ENCODE measurements at regions not wholly inside any gene's neighbourhood (a gene's known extent, or its start where the extent isn't known, plus 50 kb on each side); places are given as distances from the start of the nearest gene placed in this dataset.
"Not testable (repeated sequence)": the region's sequence is repeated elsewhere in the genome, so short reads cannot be mapped to it uniquely, and the experiment has no call there.

DNA sequence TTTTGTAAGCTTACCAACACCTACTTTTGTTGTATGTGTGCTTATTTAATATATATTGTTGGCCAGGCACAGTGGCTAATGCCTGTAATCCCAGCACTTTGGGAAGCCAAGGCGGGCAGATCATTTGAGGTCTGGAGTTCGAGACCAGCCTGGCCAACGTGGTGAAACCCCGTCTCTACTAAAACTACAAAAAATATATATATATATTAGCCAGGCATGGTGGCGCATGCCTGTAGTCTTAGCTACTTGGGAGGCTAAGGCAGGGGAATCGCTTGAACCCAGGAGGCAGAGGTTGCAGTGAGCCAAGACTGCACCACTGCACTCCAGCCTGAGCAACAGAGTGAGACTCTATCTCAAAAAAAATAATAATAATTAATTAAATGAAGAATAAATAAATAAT is 142.0 kb upstream of the C1QTNF3 start:
- peaks cover 15% of the 10 kb centered on the region for H3K4me1 Mint-ChIP-seq
- ATAC-seq, H3K4me3 Mint-ChIP-seq, H3K27ac Mint-ChIP-seq, DNase-seq, H3K9me3 Mint-ChIP-seq, H3K27me3 Mint-ChIP-seq: not testable (repeated sequence)

DNA sequence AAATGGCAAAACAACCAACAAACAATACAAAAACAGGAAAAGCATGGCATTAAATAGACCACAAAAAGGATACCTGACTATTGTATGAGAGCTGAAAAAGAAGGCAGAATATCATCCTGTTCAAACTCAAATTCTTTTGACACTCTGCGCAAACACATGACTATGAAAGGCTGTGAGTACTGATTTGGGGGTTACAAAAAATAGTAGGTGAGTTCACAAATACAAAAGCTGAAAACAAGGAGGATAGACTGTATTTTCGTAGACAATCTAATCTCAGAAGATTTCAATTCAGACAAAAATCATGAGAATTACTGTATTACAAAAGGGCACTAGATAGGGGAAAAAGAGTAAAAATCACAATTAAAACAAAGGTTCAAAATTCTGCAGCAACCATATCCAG is 142.6 kb upstream of the C1QTNF3 start:
- H3K4me3 Mint-ChIP-seq, ATAC-seq, H3K27me3 Mint-ChIP-seq, H3K9me3 Mint-ChIP-seq, H3K27ac Mint-ChIP-seq, DNase-seq: not testable (repeated sequence)
- peaks cover 16% of the 10 kb centered on the region for H3K4me1 Mint-ChIP-seq

DNA sequence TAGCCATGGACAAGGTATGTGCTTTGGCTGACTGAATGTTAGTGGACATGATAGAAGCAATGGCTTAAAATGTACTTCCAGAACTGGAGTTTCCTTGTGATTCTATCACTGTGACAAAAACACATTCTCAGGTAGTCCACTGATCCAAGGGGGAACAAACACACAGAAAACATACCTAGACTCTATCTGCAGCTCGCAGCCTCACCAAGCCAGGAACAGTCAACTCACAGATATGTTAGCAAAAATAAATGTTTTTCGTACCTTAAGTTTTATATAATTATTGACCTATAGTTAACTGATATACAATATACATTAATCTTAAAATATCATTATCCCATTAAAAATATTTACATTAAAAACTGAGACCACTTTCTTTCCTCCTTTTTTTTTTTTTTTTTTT is 143.1 kb upstream of the C1QTNF3 start:
- peaks cover 18% of the 10 kb centered on the region for H3K4me1 Mint-ChIP-seq
- ATAC-seq, H3K27me3 Mint-ChIP-seq, DNase-seq, H3K4me3 Mint-ChIP-seq, H3K27ac Mint-ChIP-seq, H3K9me3 Mint-ChIP-seq: not testable (repeated sequence)

DNA sequence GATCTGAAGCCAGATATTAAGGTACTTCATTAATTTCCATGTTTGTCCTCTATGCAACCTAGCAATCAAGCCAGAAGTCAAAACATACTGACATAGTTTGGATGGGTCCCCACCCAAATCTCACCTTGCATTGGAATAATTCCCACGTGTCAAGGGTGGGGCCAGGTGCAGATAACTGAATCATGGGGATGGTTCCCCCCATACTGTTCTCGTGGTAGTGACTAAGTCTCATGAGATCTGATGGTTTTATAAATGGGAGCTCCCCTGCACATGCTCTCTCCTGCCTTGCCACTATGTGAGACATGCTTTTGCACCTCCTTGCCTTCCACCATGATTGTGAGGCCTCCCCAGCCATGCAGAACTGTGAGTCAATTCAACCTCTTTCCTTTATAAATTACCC is 143.9 kb upstream of the C1QTNF3 start:
- not testable (repeated sequence) for DNase-seq, ATAC-seq, H3K4me3 Mint-ChIP-seq, H3K27me3 Mint-ChIP-seq, H3K9me3 Mint-ChIP-seq
- peak overlapping the region in 1 of 2 donors; percentile 61 for H3K27ac Mint-ChIP-seq
- peaks cover 21% of the 10 kb centered on the region for H3K4me1 Mint-ChIP-seq

DNA sequence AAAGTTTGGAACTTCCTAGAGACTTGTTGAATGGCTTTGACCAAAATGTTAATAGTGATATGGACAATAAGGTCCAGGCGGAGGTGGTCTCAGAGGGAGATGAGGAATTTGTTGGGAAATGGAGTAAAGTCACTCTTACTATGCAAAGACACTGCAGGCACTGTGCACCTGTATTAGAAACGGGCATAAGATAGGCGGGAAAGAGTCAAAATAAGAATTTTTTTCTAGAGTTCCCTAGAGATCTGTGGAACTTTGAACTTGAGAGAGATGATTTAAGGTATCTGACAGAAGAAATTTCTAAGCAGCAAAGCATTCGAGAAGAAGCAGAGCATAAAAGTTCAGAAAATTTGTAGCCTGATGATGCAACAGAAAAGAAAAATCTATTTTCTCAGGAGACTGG is 144.4 kb upstream of the C1QTNF3 start:
- H3K4me1 Mint-ChIP-seq, result peaks cover 21% of the 10 kb centered on the region
- not testable (repeated sequence) for ATAC-seq, H3K27me3 Mint-ChIP-seq, H3K27ac Mint-ChIP-seq, H3K4me3 Mint-ChIP-seq, DNase-seq, H3K9me3 Mint-ChIP-seq

DNA sequence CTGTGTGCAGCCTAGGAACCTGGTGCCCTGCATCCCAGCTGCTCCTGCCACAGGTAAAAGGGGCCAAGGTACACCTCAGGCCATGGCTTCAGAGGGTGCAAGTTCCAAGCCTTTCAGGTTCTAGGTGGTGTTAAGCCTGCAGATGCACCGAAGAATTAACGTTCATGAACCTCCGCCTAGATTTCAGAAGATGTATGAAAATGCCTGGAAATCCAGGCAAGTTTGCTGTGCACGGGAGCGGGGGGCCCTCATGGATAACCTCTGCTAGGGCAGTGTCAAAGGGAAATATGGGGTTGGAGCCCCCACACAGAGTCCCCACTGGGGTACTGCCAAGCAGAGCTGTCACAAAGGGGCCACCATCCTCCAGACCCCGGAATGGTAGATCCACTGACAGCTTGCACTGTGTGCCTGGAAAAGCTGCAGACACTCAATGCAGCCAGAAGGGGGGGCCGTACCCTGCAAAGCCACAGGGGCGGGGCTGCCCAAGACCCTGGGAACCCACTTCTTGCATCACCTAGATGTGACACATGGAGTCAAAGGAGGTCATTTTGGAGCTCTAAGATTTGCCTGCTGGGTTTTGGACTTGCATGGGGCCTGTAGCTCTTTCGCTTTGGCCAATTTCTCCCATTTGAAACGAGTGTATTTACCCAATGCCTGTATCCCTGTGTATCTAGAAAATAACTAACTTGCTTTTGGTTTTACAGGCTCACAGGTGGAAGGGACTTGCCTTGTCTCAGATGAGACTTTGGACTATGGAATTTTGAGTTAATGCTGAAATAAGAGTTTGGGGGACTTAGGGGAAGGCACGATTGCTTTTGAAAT is 145.2 kb upstream of the C1QTNF3 start:
- not testable (repeated sequence) for ATAC-seq, H3K9me3 Mint-ChIP-seq, H3K27me3 Mint-ChIP-seq, H3K4me3 Mint-ChIP-seq, H3K27ac Mint-ChIP-seq
- DNase-seq, result peak; percentile 75 to 79
- H3K4me1 Mint-ChIP-seq, result peaks cover 21% of the 10 kb centered on the region

DNA sequence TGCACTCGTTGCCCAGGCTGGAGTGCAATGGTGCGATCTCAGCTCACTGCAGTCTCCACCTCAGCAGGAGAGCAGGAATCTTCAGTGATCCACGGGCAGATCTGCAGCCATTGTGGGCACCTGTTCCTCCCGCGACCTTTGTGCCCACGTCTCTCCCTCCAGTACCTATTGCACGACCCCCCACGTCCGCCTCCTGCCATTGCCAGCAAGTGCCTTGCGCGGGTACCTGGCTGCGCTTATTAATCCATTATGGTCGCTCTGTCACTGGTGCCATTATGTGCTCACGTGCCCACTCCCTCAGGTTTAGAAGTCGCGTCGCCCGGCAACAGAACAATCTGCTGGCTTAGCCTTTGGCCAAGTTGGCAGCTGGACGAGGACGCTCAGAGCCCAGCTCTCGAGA is 146.2 kb upstream of the C1QTNF3 start:
- Mint-ChIP-seq H3K4me1 (peaks cover 21% of the 10 kb centered on the region), H3K27ac (peak overlapping the region; percentile 26 to 65)
- ATAC-seq, DNase-seq, H3K27me3 Mint-ChIP-seq, H3K4me3 Mint-ChIP-seq, H3K9me3 Mint-ChIP-seq: not testable (repeated sequence)

DNA sequence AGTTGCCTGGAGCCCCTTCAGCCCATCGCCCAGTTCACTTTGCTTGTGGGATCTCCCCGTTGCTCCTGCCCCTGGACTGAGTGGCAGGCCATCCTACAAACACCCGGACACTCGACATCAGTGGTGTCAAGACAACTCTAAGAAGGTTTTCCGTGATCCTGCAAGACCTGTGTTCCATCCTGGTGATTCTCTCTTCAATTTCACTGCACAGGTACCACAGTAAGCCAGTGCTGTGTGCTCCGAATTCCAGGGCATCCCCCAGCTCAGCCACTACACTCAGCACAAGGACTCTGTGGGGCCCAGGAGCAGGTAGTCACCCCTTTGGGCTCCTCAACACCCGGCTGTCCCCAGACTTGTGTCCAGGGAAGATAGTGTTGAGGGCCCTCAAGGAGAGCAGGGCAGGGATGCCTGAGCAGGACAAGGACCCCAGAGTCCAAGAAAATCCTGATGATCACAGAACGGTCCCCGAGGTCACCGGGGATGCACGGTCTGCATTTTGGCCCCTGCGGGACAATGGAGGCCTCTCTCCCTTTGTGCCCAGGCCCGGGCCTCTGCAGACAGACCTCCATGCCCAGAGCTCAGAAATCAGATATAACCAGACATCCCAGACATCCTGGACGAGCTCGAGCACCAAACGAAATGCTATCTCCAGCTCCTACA is 146.9 kb upstream of the C1QTNF3 start:
- peak overlapping the region in 1 of 2 donors; percentile 36 for H3K27ac Mint-ChIP-seq
- ATAC-seq, H3K4me3 Mint-ChIP-seq: not testable (repeated sequence)

DNA sequence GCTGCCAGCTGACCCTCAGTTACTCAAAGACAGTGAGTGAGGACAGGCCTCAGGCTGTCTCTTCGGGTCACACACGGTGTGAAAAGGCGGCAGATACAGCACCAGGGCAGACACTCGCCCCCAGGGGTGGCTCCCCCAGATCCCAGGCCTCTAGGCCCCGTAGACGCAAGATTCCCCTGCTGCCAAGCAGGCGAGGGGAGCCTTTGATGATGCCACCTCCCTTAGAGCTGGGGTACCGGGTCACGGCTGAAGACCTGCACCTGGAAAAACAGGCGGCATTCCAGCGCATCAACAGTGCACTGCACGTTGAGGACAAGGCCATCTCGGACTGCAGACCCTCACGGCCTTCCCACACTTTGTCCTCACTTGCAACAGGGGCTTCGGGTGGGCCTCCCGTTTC is 147.5 kb upstream of the C1QTNF3 start:
- DNase-seq, result peak in 1 of 2 donors; percentile 21
- ATAC-seq, H3K4me3 Mint-ChIP-seq, H3K27ac Mint-ChIP-seq, H3K9me3 Mint-ChIP-seq, H3K27me3 Mint-ChIP-seq: not testable (repeated sequence)
- H3K4me1 Mint-ChIP-seq, result peaks cover 21% of the 10 kb centered on the region

More for the DNA sequence above, 146.9 kb upstream of the C1QTNF3 start:
- not testable (repeated sequence) for DNase-seq, H3K9me3 Mint-ChIP-seq, H3K27me3 Mint-ChIP-seq
- peaks cover 21% of the 10 kb centered on the region for H3K4me1 Mint-ChIP-seq

DNA sequence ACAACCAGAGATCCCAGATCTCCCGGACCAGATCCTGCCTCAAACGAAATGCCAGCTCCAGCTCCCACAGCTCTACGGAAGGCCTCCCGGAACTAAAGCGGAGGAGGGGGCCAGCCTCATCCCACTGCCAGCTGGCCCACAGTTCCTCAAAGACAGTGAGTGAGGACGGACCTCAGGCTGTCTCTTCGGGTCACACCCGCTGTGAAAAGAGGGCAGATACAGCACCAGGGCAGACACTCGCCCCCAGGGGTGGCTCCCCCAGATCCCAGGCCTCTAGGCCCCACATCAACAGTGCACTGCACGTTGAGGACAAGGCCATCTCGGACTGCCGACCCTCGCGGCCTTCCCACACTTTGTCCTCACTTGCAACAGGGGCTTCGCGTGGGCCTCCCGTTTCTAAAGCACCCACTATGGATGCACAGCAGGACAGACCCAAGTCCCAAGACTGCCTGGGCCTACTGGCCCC is 148.3 kb upstream of the C1QTNF3 start:
- not testable (repeated sequence) for H3K27me3 Mint-ChIP-seq, H3K4me3 Mint-ChIP-seq, ATAC-seq, H3K9me3 Mint-ChIP-seq
- Mint-ChIP-seq H3K27ac (peak overlapping the region in 1 of 2 donors; percentile 62), H3K4me1 (peaks cover 21% of the 10 kb centered on the region)
- DNase-seq, result peak in 1 of 2 donors; percentile 26

DNA sequence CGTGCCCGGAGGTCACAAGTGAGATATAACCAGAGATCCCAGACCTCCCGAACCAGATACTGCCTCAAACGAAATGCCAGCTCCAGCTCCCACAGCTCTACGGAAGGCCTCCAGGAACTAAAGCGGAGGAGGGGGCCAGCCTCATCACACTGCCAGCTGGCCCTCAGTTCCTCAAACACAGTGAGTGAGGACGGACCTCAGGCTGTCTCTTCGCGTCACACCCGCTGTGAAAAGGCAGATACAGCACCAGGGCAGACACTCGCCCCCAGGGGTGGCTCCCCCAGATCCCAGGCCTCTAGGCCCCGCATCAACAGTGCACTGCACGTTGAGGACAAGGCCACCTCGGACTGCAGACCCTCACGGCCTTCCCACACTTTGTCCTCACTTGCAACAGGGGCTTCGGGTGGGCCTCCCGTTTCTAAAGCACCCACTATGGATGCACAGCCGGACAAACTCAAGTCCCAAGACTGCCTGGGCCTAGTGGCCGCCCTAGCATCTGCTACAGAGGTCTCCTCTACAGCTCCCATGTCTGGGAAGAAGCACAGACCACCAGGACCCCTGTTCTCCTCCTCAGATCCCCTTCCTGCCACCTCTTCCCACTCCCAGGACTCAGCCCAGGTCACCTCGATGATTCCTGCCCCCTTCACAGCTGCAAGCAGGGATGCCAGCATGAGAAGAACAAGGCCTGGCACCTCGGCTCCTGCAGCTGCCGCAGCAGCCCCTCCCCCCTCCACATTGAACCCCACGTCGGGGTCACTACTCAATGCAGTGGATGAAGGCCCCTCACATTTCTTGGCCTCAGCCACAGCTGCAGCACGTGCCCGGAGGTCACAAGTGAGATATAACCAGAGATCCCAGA is 149.3 kb upstream of the C1QTNF3 start:
- not testable (repeated sequence) for H3K27me3 Mint-ChIP-seq, H3K4me3 Mint-ChIP-seq, ATAC-seq, H3K9me3 Mint-ChIP-seq
- Mint-ChIP-seq H3K27ac (peak overlapping the region in 1 of 2 donors; percentile 62), H3K4me1 (peaks cover 21% of the 10 kb centered on the region)
- peak in 1 of 2 donors; percentile 24 for DNase-seq

DNA sequence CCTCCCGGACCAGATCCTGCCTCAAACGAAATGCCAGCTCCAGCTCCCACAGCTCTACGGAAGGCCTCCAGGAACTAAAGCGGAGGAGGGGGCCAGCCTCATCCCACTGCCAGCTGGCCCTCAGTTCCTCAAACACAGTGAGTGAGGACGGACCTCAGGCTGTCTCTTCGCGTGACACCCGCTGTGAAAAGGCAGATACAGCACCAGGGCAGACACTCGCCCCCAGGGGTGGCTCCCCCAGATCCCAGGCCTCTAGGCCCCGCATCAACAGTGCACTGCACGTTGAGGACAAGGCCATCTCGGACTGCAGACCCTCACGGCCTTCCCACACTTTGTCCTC is 149.9 kb upstream of the C1QTNF3 start:
- DNase-seq, H3K4me3 Mint-ChIP-seq, H3K27me3 Mint-ChIP-seq, ATAC-seq, H3K9me3 Mint-ChIP-seq: not testable (repeated sequence)
- Mint-ChIP-seq H3K27ac (peak overlapping the region in 1 of 2 donors; percentile 62), H3K4me1 (peaks cover 18% of the 10 kb centered on the region)

DNA sequence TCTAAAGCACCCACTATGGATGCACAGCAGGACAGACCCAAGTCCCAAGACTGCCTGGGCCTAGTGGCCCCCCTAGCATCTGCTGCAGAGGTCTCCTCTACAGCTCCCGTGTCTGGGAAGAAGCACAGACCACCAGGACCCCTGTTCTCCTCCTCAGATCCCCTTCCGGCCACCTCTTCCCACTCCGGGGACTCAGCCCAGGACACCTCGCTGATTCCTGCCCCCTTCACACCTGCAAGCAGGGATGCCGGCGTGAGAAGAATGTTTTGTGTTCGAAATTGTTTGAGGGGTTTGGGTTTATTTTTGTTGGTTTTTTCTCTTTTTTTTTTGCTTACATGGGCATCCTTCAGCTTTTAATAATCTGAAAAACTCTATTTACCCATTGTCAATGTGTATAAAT is 150.3 kb upstream of the C1QTNF3 start:
- H3K4me3 Mint-ChIP-seq, H3K9me3 Mint-ChIP-seq, ATAC-seq, H3K27me3 Mint-ChIP-seq, DNase-seq: not testable (repeated sequence)
- Mint-ChIP-seq H3K4me1 (peaks cover 16% of the 10 kb centered on the region), H3K27ac (peak overlapping the region; percentile 55 to 84)

DNA sequence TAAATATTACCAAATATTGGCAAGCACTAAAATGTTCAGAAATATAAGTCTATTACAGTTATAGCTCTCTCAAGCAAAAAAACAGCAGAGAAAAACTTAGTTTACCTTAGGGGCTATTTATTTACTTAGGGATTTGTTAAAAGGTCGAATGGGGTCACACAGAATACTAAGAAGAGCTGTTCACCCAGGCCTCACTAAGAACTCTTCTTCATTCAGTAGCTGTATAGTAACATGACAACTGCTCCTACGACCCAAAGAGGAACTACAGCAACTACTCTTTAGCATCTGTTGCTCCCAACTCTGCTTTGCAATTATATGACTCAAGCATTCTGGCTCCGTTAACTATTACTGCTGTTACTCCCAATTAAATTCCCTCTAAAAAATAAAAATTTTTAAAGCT is 150.8 kb upstream of the C1QTNF3 start:
- not testable (repeated sequence) for H3K9me3 Mint-ChIP-seq, H3K4me3 Mint-ChIP-seq, H3K27ac Mint-ChIP-seq, H3K27me3 Mint-ChIP-seq, DNase-seq, ATAC-seq
- peaks cover 16% of the 10 kb centered on the region for H3K4me1 Mint-ChIP-seq

DNA sequence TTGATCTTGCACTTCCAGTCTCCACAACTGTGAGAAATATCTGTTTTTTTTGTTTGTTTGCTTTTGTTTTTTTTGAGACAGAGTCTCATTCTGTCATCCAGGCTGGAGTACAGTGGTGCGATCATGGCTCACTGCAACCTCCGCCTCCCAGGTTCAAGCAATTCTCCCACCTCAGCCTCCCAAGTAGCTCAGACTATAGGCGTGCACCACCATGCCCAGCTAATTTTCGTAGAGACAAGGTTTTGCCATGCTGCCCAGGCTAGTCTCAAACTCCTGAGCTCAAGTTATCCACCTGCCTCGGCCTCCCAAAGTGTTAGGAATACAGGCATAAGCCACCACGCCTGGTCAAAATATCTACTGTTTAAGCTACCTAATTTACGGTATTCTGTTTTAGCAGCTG is 153.1 kb upstream of the C1QTNF3 start:
- not testable (repeated sequence) for H3K4me3 Mint-ChIP-seq, DNase-seq, ATAC-seq, H3K9me3 Mint-ChIP-seq, H3K27me3 Mint-ChIP-seq, H3K4me1 Mint-ChIP-seq, H3K27ac Mint-ChIP-seq

Data from stimulated activated naive CD8-positive, alpha-beta T cell treated with anti-CD3 and anti-CD28 coated beads, Interleukin-15, amount 100 ng/mL, for 72 hours (primary cell).